ENCODE measurements at regions not wholly inside any gene's neighbourhood (a gene's known extent, or its start where the extent isn't known, plus 50 kb on each side); places are given as distances from the start of the nearest gene placed in this dataset.

DNA sequence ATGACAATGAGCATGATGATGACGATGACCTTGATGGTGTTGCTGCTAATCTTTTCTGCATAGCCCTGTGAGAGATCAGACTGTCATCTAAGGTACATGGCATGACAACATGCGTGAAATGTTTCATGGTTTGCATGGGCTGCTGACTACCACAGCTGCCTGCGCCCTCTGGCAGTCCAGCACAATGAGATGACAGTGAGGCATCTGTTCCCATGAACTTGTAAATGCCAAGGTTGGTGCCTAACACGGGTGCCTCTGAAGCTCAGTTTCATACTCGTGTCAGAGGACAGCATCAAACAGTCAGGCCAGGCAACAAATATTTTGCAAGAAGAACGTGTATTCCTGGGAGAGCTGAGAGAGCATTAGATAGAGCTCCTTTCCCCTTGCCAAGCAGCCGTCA, 122.0 kb upstream of the PRKCQ start:
- Histone ChIP-seq H3K9me3 (replicated peaks; ENCODE audit: control insufficient read depth, insufficient read depth, low read depth, low read length) (no peaks in the 10 kb centered on the region), H3K27me3 (ENCODE audit: control insufficient read depth in 2 of 2, insufficient read depth in 2 of 2, low read length in 2 of 2) (peaks cover 27 to 34% of the 10 kb centered on the region in 2 experiments), H3K27ac (ENCODE audit: extremely low read depth, low read depth, low read length) (no peak overlapping the region), H4K20me1 (replicated peaks; ENCODE audit: control insufficient read depth, insufficient read depth, low read length) (no peaks in the 10 kb centered on the region), H3K9me1 (ENCODE audit: control insufficient read depth, insufficient read depth, low read length) (no peaks in the 10 kb centered on the region), H3K9ac (ENCODE audit: insufficient read depth in 1 of 2, low read depth in 2 of 2, low read length in 2 of 2) (no peak overlapping the region), H3K79me2 (ENCODE audit: control insufficient read depth, insufficient read depth, low read length) (no peaks in the 10 kb centered on the region), H3K4me2 (ENCODE audit: insufficient read depth, low read length) (no peak overlapping the region), H3K4me1 (replicated peaks in 1 of 2; ENCODE audit: control insufficient read depth in 2 of 2, insufficient read depth in 2 of 2, low read length in 2 of 2) (no peaks in the 10 kb centered on the region), H3K4me3 (no peak overlapping the region), H3K36me3 (ENCODE audit: control insufficient read depth, insufficient read depth, low read length) (no peaks in the 10 kb centered on the region), H2AFZ (ENCODE audit: low read depth, low read length) (no peak overlapping the region)
- in situ Hi-C loops (cut with MboI): no loop called here
- CTCF ChIA-PET (ENCODE audit: low intra/inter-chr PET ratio): no interaction called here
- no TSS peak for BruUV-seq (replicated peaks)
- POLR2A ChIA-PET: interaction anchor here (0.5 kb wide), 1 partner anchor 745 kb away, joined by 3 read pairs; no protein-coding TSS in a partner anchor
- intact Hi-C loops (cut with micrococcal nuclease): no loop called here
- WGBS (ENCODE audit: insufficient coverage, low coverage, missing lambda C conversion rate): 2% methylated on average over 7 of the region's 7 CpGs
- no peak for FAIRE-seq
- no peak for DNase-seq (ENCODE audit: extremely low read depth in 1 of 4, low spot score in 3 of 4)
- ATAC-seq: no peak
- TF ChIP-seq ASH1L (IDR thresholded peaks at IDR 0.05; ENCODE audit: borderline replicate concordance, low read depth, partially characterized antibody): no peak
- TF ChIP-seq, protein P1, sequence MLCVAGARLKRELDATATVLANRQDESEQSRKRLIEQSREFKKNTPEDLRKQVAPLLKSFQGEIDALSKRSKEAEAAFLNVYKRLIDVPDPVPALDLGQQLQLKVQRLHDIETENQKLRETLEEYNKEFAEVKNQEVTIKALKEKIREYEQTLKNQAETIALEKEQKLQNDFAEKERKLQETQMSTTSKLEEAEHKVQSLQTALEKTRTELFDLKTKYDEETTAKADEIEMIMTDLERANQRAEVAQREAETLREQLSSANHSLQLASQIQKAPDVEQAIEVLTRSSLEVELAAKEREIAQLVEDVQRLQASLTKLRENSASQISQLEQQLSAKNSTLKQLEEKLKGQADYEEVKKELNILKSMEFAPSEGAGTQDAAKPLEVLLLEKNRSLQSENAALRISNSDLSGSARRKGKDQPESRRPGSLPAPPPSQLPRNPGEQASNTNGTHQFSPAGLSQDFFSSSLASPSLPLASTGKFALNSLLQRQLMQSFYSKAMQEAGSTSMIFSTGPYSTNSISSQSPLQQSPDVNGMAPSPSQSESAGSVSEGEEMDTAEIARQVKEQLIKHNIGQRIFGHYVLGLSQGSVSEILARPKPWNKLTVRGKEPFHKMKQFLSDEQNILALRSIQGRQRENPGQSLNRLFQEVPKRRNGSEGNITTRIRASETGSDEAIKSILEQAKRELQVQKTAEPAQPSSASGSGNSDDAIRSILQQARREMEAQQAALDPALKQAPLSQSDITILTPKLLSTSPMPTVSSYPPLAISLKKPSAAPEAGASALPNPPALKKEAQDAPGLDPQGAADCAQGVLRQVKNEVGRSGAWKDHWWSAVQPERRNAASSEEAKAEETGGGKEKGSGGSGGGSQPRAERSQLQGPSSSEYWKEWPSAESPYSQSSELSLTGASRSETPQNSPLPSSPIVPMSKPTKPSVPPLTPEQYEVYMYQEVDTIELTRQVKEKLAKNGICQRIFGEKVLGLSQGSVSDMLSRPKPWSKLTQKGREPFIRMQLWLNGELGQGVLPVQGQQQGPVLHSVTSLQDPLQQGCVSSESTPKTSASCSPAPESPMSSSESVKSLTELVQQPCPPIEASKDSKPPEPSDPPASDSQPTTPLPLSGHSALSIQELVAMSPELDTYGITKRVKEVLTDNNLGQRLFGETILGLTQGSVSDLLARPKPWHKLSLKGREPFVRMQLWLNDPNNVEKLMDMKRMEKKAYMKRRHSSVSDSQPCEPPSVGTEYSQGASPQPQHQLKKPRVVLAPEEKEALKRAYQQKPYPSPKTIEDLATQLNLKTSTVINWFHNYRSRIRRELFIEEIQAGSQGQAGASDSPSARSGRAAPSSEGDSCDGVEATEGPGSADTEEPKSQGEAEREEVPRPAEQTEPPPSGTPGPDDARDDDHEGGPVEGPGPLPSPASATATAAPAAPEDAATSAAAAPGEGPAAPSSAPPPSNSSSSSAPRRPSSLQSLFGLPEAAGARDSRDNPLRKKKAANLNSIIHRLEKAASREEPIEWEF (CRISPR knock-in tag; IDR thresholded peaks at IDR 0.05): no peak
- TF ChIP-seq NR2C1 (IDR thresholded peaks at IDR 0.05): no peak
- no peak for TF ChIP-seq NR2C1 (tag; IDR thresholded peaks at IDR 0.05)
- TF ChIP-seq MEF2D (tag; conservative IDR thresholded peaks at IDR 0.05; ENCODE audit: low read depth): no peak
- TF ChIP-seq SNRNP70 (optimal IDR thresholded peaks at IDR 0.05; ENCODE audit: low read depth, low read length): no peak
- no peak for TF ChIP-seq HDGF (IDR thresholded peaks at IDR 0.05)
- no peak for TF ChIP-seq KDM2B (CRISPR knock-in tag; IDR thresholded peaks at IDR 0.05)
- TF ChIP-seq, protein P2, sequence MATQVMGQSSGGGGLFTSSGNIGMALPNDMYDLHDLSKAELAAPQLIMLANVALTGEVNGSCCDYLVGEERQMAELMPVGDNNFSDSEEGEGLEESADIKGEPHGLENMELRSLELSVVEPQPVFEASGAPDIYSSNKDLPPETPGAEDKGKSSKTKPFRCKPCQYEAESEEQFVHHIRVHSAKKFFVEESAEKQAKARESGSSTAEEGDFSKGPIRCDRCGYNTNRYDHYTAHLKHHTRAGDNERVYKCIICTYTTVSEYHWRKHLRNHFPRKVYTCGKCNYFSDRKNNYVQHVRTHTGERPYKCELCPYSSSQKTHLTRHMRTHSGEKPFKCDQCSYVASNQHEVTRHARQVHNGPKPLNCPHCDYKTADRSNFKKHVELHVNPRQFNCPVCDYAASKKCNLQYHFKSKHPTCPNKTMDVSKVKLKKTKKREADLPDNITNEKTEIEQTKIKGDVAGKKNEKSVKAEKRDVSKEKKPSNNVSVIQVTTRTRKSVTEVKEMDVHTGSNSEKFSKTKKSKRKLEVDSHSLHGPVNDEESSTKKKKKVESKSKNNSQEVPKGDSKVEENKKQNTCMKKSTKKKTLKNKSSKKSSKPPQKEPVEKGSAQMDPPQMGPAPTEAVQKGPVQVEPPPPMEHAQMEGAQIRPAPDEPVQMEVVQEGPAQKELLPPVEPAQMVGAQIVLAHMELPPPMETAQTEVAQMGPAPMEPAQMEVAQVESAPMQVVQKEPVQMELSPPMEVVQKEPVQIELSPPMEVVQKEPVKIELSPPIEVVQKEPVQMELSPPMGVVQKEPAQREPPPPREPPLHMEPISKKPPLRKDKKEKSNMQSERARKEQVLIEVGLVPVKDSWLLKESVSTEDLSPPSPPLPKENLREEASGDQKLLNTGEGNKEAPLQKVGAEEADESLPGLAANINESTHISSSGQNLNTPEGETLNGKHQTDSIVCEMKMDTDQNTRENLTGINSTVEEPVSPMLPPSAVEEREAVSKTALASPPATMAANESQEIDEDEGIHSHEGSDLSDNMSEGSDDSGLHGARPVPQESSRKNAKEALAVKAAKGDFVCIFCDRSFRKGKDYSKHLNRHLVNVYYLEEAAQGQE (IDR thresholded peaks at IDR 0.05; ENCODE audit: borderline replicate concordance): no peak
- TF ChIP-seq, protein P2 (CRISPR knock-in tag; IDR thresholded peaks at IDR 0.05; ENCODE audit: low read depth): no peak
- no peak for TF ChIP-seq TCF7 (IDR thresholded peaks at IDR 0.05; ENCODE audit: borderline replicate concordance)
